ENCODE measurements at regions not wholly inside any gene's neighbourhood (a gene's known extent, or its start where the extent isn't known, plus 50 kb on each side); places are given as distances from the start of the nearest gene placed in this dataset.

DNA sequence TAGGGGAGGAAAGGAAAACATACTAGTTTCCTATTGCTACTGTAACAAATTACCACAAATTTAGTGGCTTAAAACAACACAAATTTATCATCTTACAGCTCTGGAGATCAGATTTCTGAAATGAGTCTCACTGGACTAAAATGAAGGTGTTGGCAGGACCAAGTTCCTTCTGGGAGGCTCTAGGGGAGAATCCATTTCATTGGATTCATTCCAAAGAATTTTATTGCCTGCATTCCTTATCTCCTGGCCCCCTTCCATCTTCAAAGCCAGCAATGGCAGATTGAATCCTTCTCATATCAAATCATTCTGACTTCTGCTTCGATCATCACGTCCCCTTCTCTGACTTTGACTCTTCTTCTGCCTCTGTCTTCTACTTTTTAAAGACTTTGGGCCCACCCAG, 250.9 kb downstream of the IRS1 start:
- H3K27ac ChIP-seq (ENCODE audit: low read length) = no peak overlapping the region
- no peak for DNase-seq (ENCODE audit: low read depth, low spot score)
- H3K9me3 ChIP-seq (ENCODE audit: control insufficient read depth, insufficient read depth, low read depth, low read length) = no peaks in the 10 kb centered on the region
- CTCF ChIA-PET = no interaction called here
- H3K4me3 ChIP-seq (ENCODE audit: low read depth in 2 of 2, low read length in 2 of 2) = no peak overlapping the region
- no peak for ATAC-seq
- H3K36me3 ChIP-seq (ENCODE audit: control insufficient read depth, insufficient read depth, low read length) = no peaks in the 10 kb centered on the region
- no peaks in the 10 kb centered on the region for H3K4me1 ChIP-seq (ENCODE audit: control insufficient read depth, insufficient read depth, low read length)
- TF ChIP-seq POLR2AphosphoS5 (IDR thresholded peaks at IDR 0.05; ENCODE audit: low read depth, low read length) (no peak), TCF7L2 (IDR thresholded peaks at IDR 0.05; ENCODE audit: low read depth, low read length) (no peak), SIN3A (IDR thresholded peaks at IDR 0.05; ENCODE audit: borderline replicate concordance, insufficient read depth, low read depth, low read length) (no peak)
- TF ChIP-seq, protein P1, sequence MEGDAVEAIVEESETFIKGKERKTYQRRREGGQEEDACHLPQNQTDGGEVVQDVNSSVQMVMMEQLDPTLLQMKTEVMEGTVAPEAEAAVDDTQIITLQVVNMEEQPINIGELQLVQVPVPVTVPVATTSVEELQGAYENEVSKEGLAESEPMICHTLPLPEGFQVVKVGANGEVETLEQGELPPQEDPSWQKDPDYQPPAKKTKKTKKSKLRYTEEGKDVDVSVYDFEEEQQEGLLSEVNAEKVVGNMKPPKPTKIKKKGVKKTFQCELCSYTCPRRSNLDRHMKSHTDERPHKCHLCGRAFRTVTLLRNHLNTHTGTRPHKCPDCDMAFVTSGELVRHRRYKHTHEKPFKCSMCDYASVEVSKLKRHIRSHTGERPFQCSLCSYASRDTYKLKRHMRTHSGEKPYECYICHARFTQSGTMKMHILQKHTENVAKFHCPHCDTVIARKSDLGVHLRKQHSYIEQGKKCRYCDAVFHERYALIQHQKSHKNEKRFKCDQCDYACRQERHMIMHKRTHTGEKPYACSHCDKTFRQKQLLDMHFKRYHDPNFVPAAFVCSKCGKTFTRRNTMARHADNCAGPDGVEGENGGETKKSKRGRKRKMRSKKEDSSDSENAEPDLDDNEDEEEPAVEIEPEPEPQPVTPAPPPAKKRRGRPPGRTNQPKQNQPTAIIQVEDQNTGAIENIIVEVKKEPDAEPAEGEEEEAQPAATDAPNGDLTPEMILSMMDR (IDR thresholded peaks at IDR 0.05) = no peak
- TF ChIP-seq, protein P2, sequence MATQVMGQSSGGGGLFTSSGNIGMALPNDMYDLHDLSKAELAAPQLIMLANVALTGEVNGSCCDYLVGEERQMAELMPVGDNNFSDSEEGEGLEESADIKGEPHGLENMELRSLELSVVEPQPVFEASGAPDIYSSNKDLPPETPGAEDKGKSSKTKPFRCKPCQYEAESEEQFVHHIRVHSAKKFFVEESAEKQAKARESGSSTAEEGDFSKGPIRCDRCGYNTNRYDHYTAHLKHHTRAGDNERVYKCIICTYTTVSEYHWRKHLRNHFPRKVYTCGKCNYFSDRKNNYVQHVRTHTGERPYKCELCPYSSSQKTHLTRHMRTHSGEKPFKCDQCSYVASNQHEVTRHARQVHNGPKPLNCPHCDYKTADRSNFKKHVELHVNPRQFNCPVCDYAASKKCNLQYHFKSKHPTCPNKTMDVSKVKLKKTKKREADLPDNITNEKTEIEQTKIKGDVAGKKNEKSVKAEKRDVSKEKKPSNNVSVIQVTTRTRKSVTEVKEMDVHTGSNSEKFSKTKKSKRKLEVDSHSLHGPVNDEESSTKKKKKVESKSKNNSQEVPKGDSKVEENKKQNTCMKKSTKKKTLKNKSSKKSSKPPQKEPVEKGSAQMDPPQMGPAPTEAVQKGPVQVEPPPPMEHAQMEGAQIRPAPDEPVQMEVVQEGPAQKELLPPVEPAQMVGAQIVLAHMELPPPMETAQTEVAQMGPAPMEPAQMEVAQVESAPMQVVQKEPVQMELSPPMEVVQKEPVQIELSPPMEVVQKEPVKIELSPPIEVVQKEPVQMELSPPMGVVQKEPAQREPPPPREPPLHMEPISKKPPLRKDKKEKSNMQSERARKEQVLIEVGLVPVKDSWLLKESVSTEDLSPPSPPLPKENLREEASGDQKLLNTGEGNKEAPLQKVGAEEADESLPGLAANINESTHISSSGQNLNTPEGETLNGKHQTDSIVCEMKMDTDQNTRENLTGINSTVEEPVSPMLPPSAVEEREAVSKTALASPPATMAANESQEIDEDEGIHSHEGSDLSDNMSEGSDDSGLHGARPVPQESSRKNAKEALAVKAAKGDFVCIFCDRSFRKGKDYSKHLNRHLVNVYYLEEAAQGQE (IDR thresholded peaks at IDR 0.05; ENCODE audit: insufficient read depth in 1 of 2, low read depth in 2 of 2, low read length in 1 of 2) = no peak
- H3K27me3 ChIP-seq (ENCODE audit: control insufficient read depth, insufficient read depth, low read length) = no peaks in the 10 kb centered on the region
- intact Hi-C loops (cut with micrococcal nuclease; ENCODE audit: unreplicated experiment) = no loop called here
- BruUV-seq (replicated peaks) = no TSS peak
- POLR2A ChIA-PET = no interaction called here
- in situ Hi-C loops (cut with HindIII; ENCODE audit: low pct_unique_long_range_greater_than_20kb, low sequenced_read_pairs) = no loop called here

DNA sequence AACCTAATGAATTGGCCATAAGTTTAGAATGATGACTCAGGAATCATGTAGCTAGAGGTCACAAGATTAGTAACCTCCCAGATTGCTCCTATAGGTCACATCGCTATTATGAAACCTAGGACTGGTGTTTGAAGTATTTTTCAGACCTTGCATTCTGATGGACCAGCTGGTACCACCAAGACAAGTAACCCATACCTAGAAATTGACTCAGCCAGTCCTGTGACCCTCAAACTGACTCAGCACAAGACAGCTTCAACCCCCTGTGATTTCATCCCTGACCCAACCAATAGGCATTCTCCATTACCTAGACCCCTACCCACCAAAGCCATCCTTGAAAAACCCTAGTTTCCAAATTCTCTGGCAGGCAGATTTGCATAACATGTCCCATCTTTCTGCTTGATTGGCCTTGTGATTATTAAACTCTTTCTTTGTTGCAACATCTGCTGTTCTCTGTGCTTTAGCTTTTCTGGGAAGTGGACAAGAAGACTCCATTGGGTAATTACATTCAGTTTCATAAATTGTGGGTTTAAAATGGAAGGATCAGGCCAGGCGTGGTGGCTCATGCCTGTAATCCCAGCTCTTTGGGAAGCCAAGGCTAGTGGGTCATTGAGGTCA, 254.9 kb downstream of the IRS1 start:
- CTCF ChIA-PET = no interaction called here
- TF ChIP-seq, protein P1 (IDR thresholded peaks at IDR 0.05) = no peak
- TF ChIP-seq POLR2AphosphoS5 (IDR thresholded peaks at IDR 0.05; ENCODE audit: low read depth, low read length) = no peak
- TF ChIP-seq SIN3A (IDR thresholded peaks at IDR 0.05; ENCODE audit: borderline replicate concordance, insufficient read depth, low read depth, low read length) = no peak
- TF ChIP-seq, protein P2 (IDR thresholded peaks at IDR 0.05; ENCODE audit: insufficient read depth in 1 of 2, low read depth in 2 of 2, low read length in 1 of 2) = no peak
- TF ChIP-seq TCF7L2 (IDR thresholded peaks at IDR 0.05; ENCODE audit: low read depth, low read length) = no peak
- no peak for ATAC-seq

More for the DNA sequence above, 254.9 kb downstream of the IRS1 start:
- intact Hi-C loops (cut with micrococcal nuclease; ENCODE audit: unreplicated experiment) = no loop called here
- no peaks in the 10 kb centered on the region for H3K9me3 ChIP-seq (ENCODE audit: control insufficient read depth, insufficient read depth, low read depth, low read length)
- BruUV-seq (replicated peaks) = no TSS peak
- H3K4me1 ChIP-seq (ENCODE audit: control insufficient read depth, insufficient read depth, low read length) = no peaks in the 10 kb centered on the region
- H3K27ac ChIP-seq (ENCODE audit: low read length) = no peak overlapping the region
- DNase-seq (ENCODE audit: low read depth, low spot score) = no peak
- H3K27me3 ChIP-seq (ENCODE audit: control insufficient read depth, insufficient read depth, low read length) = no peaks in the 10 kb centered on the region
- POLR2A ChIA-PET = no interaction called here
- H3K36me3 ChIP-seq (ENCODE audit: control insufficient read depth, insufficient read depth, low read length) = no peaks in the 10 kb centered on the region
- in situ Hi-C loops (cut with HindIII; ENCODE audit: low pct_unique_long_range_greater_than_20kb, low sequenced_read_pairs) = no loop called here
- H3K4me3 ChIP-seq (ENCODE audit: low read depth in 2 of 2, low read length in 2 of 2) = no peak overlapping the region

Measured in Panc1 (cell line).